K562 (cell line): ENCODE measurements at regions not wholly inside any gene's neighbourhood (a gene's known extent, or its start where the extent isn't known, plus 50 kb on each side); places are given as distances from the start of the nearest gene placed in this dataset.

Experiments used
- CAMTA2 ChIP-seq: fragments of 250-450 bp; sonication (Bioruptor Pico); conservative IDR thresholded peaks from 2 replicates; pipeline ENCODE4 v1.5.1; 2022
- CREB1 ChIP-seq, 2 experiments: sonication (generic) in 1 of 2; formaldehyde crosslinking in 1 of 2; IDR thresholded peaks; 2 replicates each; pipeline versions ENCODE4 v1.6.1 to v1.8.0; 2012 to 2022; ENCODE audit warnings: inconsistent platforms in 1 of 2, mild to moderate bottlenecking in 1 of 2, missing genetic modification reagents in 1 of 2, moderate library complexity in 1 of 2
- CTCF ChIP-seq, 3 experiments: IDR thresholded peaks in 2 of 3; conservative IDR thresholded peaks in 1 of 3; 2 replicates each; pipeline ENCODE4 v1.5.1; 2011 to 2012; ENCODE audit warnings: low read length in 3 of 3, mild to moderate bottlenecking in 3 of 3, control low read depth in 2 of 3, improper control_type of control experiment in 1 of 3, inconsistent platforms in 1 of 3, low read depth in 1 of 3, mixed read lengths in 1 of 3, moderate library complexity in 1 of 3; ENCODE audit not compliant: insufficient read depth in 2 of 3
- DMBX1 ChIP-seq: fragments of 250-450 bp; sonication (Bioruptor Pico); IDR thresholded peaks from 2 replicates; pipeline ENCODE4 v1.8.0; 2022; ENCODE audit warnings: inconsistent platforms, mild to moderate bottlenecking, moderate library complexity, borderline replicate concordance
- EZH2 ChIP-seq: IDR thresholded peaks from 2 replicates; pipeline ENCODE4 v1.6.1; 2012; ENCODE audit warnings: low read depth, mild to moderate bottlenecking, inconsistent platforms, low read length, borderline replicate concordance
- FIP1L1 ChIP-seq: fragments of 200-400 bp; formaldehyde crosslinking; IDR thresholded peaks from 2 replicates; pipeline ENCODE4 v1.6.1; 2018; ENCODE audit warnings: mild to moderate bottlenecking, low read depth, low read length; ENCODE audit not compliant: poor library complexity, severe bottlenecking
- L3MBTL2 ChIP-seq: fragments of 450-650 bp; IDR thresholded peaks from 2 replicates; pipeline ENCODE4 v1.6.1; 2016; ENCODE audit warnings: mild to moderate bottlenecking, moderate library complexity
- POLR3G ChIP-seq: IDR thresholded peaks from 2 replicates; pipeline ENCODE4 v1.6.1; 2011; ENCODE audit not compliant: insufficient read length, insufficient replicate concordance; ENCODE audit errors: extremely low read depth
- RAD21 ChIP-seq, 2 experiments: fragments of 250-450 bp in 1 of 2; fragments of 450-650 bp in 1 of 2; sonication (Bioruptor Pico) in 1 of 2; formaldehyde crosslinking in 1 of 2; IDR thresholded peaks in 1 of 2; conservative IDR thresholded peaks in 1 of 2; 2 replicates each; pipeline versions ENCODE4 v1.4.0 to v1.8.0; 2020 to 2022; ENCODE audit warnings: mild to moderate bottlenecking in 2 of 2, moderate library complexity in 1 of 2
- SMAD4 ChIP-seq: fragments of 250-450 bp; sonication (Bioruptor Pico); conservative IDR thresholded peaks from 2 replicates; pipeline ENCODE4 v1.8.0; 2021; ENCODE audit warnings: inconsistent platforms, mild to moderate bottlenecking, moderate library complexity
- SMARCC2 ChIP-seq: fragments of 450-650 bp; IDR thresholded peaks from 2 replicates; pipeline ENCODE4 v1.6.1; 2017; ENCODE audit warnings: antibody characterized with exemption, moderate library complexity, mild to moderate bottlenecking, low read depth
- TFAP4 ChIP-seq: sonication (generic); formaldehyde crosslinking; IDR thresholded peaks from 2 replicates; pipeline ENCODE4 v1.8.0; 2022; ENCODE audit warnings: missing genetic modification reagents, mild to moderate bottlenecking, moderate library complexity, borderline replicate concordance
- ZFP30 ChIP-seq: fragments of 250-450 bp; sonication (Bioruptor Pico); IDR thresholded peaks from 2 replicates; pipeline ENCODE4 v1.8.0; 2022; ENCODE audit warnings: moderate library complexity, mild to moderate bottlenecking, inconsistent platforms, borderline replicate concordance
- ZNF280A ChIP-seq: fragments of 450-650 bp; IDR thresholded peaks from 2 replicates; pipeline ENCODE4 v1.6.1; 2018; ENCODE audit warnings: mild to moderate bottlenecking, low read depth; ENCODE audit not compliant: partially characterized antibody

- no peak for TF ChIP-seq CAMTA2
- no peak for TF ChIP-seq ZNF280A
- no peak for TF ChIP-seq CTCF (IDR thresholded peaks at IDR 0.05 in 2 of 3, conservative IDR thresholded peaks at IDR 0.05 in 1 of 3; ENCODE audit: insufficient read depth in 2 of 3, low read depth in 1 of 3, low read length in 3 of 3)
- no peak for TF ChIP-seq EZH2
- TF ChIP-seq POLR3G: no peak
- no peak for TF ChIP-seq L3MBTL2
- no peak for TF ChIP-seq DMBX1 (CRISPR knock-in tag)
- TF ChIP-seq SMARCC2: no peak
- TF ChIP-seq RAD21 (CRISPR knock-in tag; conservative IDR thresholded peaks at IDR 0.05 in 1 of 2, IDR thresholded peaks at IDR 0.05 in 1 of 2): no peak
- TF ChIP-seq SMAD4 (CRISPR knock-in tag): no peak
- no peak for TF ChIP-seq ZFP30 (CRISPR knock-in tag)
- TF ChIP-seq CREB1 (IDR thresholded peaks at IDR 0.05): no peak
- no peak for TF ChIP-seq CREB1 (CRISPR knock-in tag; IDR thresholded peaks at IDR 0.05)
- no peak for TF ChIP-seq FIP1L1
- no peak for TF ChIP-seq TFAP4 (CRISPR knock-in tag)
Observed at GRCh38 chr4:145297556-145297955, 117.2 kb upstream of the OTUD4 start.
